ENCODE measurements at regions not wholly inside any gene's neighbourhood (a gene's known extent, or its start where the extent isn't known, plus 50 kb on each side); places are given as distances from the start of the nearest gene placed in this dataset.

DNA sequence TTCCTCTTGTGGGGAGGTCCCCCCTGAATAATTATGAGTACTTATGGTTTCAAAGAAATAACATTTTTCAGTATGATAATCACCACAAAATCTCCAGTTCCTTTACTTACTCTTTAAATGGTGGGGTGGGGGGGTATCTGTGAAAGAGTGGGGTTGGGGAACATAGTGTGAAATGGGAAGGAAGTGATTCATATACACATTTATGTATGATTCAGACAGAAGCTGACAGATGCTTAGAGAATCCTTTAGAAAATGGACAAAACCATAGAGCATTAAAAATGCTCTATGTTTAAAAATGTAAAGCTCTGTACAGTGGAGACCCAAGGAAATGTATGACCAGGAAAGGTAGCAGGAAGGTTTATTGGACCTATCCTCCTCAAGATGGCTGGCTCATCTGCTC is 267.5 kb upstream of the GRIA1 start:
- Histone ChIP-seq H3K27ac (ENCODE audit: low read length) (no peak overlapping the region), H2AFZ (ENCODE audit: low read depth, low read length) (no peak overlapping the region), H3K4me1 (ENCODE audit: insufficient read depth, low read length) (no peaks in the 10 kb centered on the region), H3K27me3 (ENCODE audit: insufficient read depth, low read length, poor library complexity) (no peaks in the 10 kb centered on the region), H3K4me2 (ENCODE audit: insufficient read depth, low read length) (no peak overlapping the region), H3K4me3 (ENCODE audit: low read depth in 1 of 2, low read length in 2 of 2) (no peak overlapping the region), H3K79me2 (ENCODE audit: insufficient read depth, low read length) (no peaks in the 10 kb centered on the region), H3K9me3 (ENCODE audit: insufficient read depth, low read length, severe bottlenecking) (no peaks in the 10 kb centered on the region), H3K9ac (ENCODE audit: low read depth, low read length) (no peak overlapping the region), H4K20me1 (ENCODE audit: insufficient read depth, low read length) (no peaks in the 10 kb centered on the region), H3K36me3 (ENCODE audit: insufficient read depth, low read length) (no peaks in the 10 kb centered on the region)
- TF ChIP-seq EZH2 (IDR thresholded peaks at IDR 0.05; ENCODE audit: borderline replicate concordance, low read depth, low read length, severe bottlenecking): no peak
- TF ChIP-seq, protein P1, sequence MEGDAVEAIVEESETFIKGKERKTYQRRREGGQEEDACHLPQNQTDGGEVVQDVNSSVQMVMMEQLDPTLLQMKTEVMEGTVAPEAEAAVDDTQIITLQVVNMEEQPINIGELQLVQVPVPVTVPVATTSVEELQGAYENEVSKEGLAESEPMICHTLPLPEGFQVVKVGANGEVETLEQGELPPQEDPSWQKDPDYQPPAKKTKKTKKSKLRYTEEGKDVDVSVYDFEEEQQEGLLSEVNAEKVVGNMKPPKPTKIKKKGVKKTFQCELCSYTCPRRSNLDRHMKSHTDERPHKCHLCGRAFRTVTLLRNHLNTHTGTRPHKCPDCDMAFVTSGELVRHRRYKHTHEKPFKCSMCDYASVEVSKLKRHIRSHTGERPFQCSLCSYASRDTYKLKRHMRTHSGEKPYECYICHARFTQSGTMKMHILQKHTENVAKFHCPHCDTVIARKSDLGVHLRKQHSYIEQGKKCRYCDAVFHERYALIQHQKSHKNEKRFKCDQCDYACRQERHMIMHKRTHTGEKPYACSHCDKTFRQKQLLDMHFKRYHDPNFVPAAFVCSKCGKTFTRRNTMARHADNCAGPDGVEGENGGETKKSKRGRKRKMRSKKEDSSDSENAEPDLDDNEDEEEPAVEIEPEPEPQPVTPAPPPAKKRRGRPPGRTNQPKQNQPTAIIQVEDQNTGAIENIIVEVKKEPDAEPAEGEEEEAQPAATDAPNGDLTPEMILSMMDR (IDR thresholded peaks at IDR 0.05; ENCODE audit: borderline replicate concordance, extremely low read depth, low read length, poor library complexity, severe bottlenecking): no peak
- DNase-seq (no peak), ATAC-seq (ENCODE audit: insufficient read depth, low read depth) (no peak)

GRCh38 chr5:153223376-153223775 is 267.1 kb upstream of the GRIA1 start:
- no peaks in the 10 kb centered on the region for H3K79me2 ChIP-seq (ENCODE audit: insufficient read depth, low read length)
- H3K27me3 ChIP-seq (ENCODE audit: insufficient read depth, low read length, poor library complexity): no peaks in the 10 kb centered on the region
- H3K9ac ChIP-seq (ENCODE audit: low read depth, low read length): no peak overlapping the region
- H3K9me3 ChIP-seq (ENCODE audit: insufficient read depth, low read length, severe bottlenecking): no peaks in the 10 kb centered on the region
- no peaks in the 10 kb centered on the region for H4K20me1 ChIP-seq (ENCODE audit: insufficient read depth, low read length)
- H3K36me3 ChIP-seq (ENCODE audit: insufficient read depth, low read length): no peaks in the 10 kb centered on the region
- no peak overlapping the region for H3K27ac ChIP-seq (ENCODE audit: low read length)
- ATAC-seq (ENCODE audit: insufficient read depth, low read depth) (no peak), DNase-seq (no peak)
- no peak overlapping the region for H3K4me3 ChIP-seq (ENCODE audit: low read depth in 1 of 2, low read length in 2 of 2)
- H3K4me1 ChIP-seq (ENCODE audit: insufficient read depth, low read length): no peaks in the 10 kb centered on the region
- H2AFZ ChIP-seq (ENCODE audit: low read depth, low read length): no peak overlapping the region
- H3K4me2 ChIP-seq (ENCODE audit: insufficient read depth, low read length): no peak overlapping the region
- TF ChIP-seq, protein P1 (IDR thresholded peaks at IDR 0.05; ENCODE audit: borderline replicate concordance, extremely low read depth, low read length, poor library complexity, severe bottlenecking): no peak
- no peak for TF ChIP-seq EZH2 (IDR thresholded peaks at IDR 0.05; ENCODE audit: borderline replicate concordance, low read depth, low read length, severe bottlenecking)

- no peaks in the 10 kb centered on the region for H3K27me3 ChIP-seq (ENCODE audit: insufficient read depth, low read length, poor library complexity)
- H4K20me1 ChIP-seq (ENCODE audit: insufficient read depth, low read length): no peaks in the 10 kb centered on the region
- H3K79me2 ChIP-seq (ENCODE audit: insufficient read depth, low read length): no peaks in the 10 kb centered on the region
- no peaks in the 10 kb centered on the region for H3K36me3 ChIP-seq (ENCODE audit: insufficient read depth, low read length)
- no peak overlapping the region for H3K9ac ChIP-seq (ENCODE audit: low read depth, low read length)
- no peak overlapping the region for H2AFZ ChIP-seq (ENCODE audit: low read depth, low read length)
- no peaks in the 10 kb centered on the region for H3K9me3 ChIP-seq (ENCODE audit: insufficient read depth, low read length, severe bottlenecking)
- H3K4me2 ChIP-seq (ENCODE audit: insufficient read depth, low read length): no peak overlapping the region
- TF ChIP-seq, protein P1 (IDR thresholded peaks at IDR 0.05; ENCODE audit: borderline replicate concordance, extremely low read depth, low read length, poor library complexity, severe bottlenecking): no peak
- TF ChIP-seq EZH2 (IDR thresholded peaks at IDR 0.05; ENCODE audit: borderline replicate concordance, low read depth, low read length, severe bottlenecking): no peak
- H3K4me3 ChIP-seq (ENCODE audit: low read depth in 1 of 2, low read length in 2 of 2): no peak overlapping the region
- DNase-seq (no peak), ATAC-seq (ENCODE audit: insufficient read depth, low read depth) (no peak)
- H3K4me1 ChIP-seq (ENCODE audit: insufficient read depth, low read length): no peaks in the 10 kb centered on the region
- no peak overlapping the region for H3K27ac ChIP-seq (ENCODE audit: low read length)
Measured at GRCh38 chr5:153224651-153225050, 265.8 kb upstream of the GRIA1 start.

DNA sequence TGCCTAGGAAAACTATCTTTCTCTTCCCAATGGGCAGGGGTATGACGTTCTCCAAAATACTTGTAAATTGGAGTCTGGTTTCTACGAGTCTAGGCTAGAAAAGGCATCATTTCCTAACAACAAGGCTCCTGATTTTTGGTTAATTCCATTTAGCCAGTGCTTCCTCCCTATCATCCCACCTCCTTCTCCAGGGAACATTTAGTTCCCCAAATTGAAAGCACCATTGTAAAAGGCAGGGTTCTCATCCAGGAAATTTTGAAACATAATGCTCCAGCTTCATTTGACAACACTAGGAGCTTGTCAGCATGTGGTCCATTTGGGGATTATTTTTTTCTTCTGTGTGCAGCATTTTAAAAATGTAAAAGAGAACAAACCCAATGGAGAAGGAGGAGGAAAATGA is 256.5 kb upstream of the GRIA1 start:
- Histone ChIP-seq H3K4me3 (ENCODE audit: low read depth in 1 of 2, low read length in 2 of 2) (no peak overlapping the region), H3K4me1 (ENCODE audit: insufficient read depth, low read length) (no peaks in the 10 kb centered on the region), H3K36me3 (ENCODE audit: insufficient read depth, low read length) (no peaks in the 10 kb centered on the region), H3K27ac (ENCODE audit: low read length) (no peak overlapping the region), H3K79me2 (ENCODE audit: insufficient read depth, low read length) (no peaks in the 10 kb centered on the region), H3K9ac (ENCODE audit: low read depth, low read length) (no peak overlapping the region), H4K20me1 (ENCODE audit: insufficient read depth, low read length) (no peaks in the 10 kb centered on the region), H3K4me2 (ENCODE audit: insufficient read depth, low read length) (no peak overlapping the region), H3K9me3 (ENCODE audit: insufficient read depth, low read length, severe bottlenecking) (no peaks in the 10 kb centered on the region), H2AFZ (ENCODE audit: low read depth, low read length) (no peak overlapping the region), H3K27me3 (ENCODE audit: insufficient read depth, low read length, poor library complexity) (no peaks in the 10 kb centered on the region)
- TF ChIP-seq, protein P1 (IDR thresholded peaks at IDR 0.05; ENCODE audit: borderline replicate concordance, extremely low read depth, low read length, poor library complexity, severe bottlenecking): no peak
- no peak for TF ChIP-seq EZH2 (IDR thresholded peaks at IDR 0.05; ENCODE audit: borderline replicate concordance, low read depth, low read length, severe bottlenecking)
- no peak for ATAC-seq (ENCODE audit: insufficient read depth, low read depth)
- no peak for DNase-seq

Measured in DND-41 (cell line).